H1 (cell line): ENCODE measurements at regions not wholly inside any gene's neighbourhood (a gene's known extent, or its start where the extent isn't known, plus 50 kb on each side); places are given as distances from the start of the nearest gene placed in this dataset.

Experiments used
- POLR2AphosphoS5 ChIP-seq: IDR thresholded peaks from 2 replicates; pipeline ENCODE4 v1.6.1; 2011; ENCODE audit warnings: low read depth, low read length
- SAP30 ChIP-seq: fragments of 300-600 bp; sonication (generic); IDR thresholded peaks from 2 replicates; pipeline ENCODE4 v1.7.1; 2012; ENCODE audit warnings: low read length, moderate library complexity, mild to moderate bottlenecking, inconsistent platforms; ENCODE audit not compliant: insufficient read depth, insufficient replicate concordance
- SP2 ChIP-seq: IDR thresholded peaks from 2 replicates; pipeline ENCODE4 v1.6.1; 2012; ENCODE audit warnings: mild to moderate bottlenecking, low read length, inconsistent platforms
- ZNF274 ChIP-seq: IDR thresholded peaks from 2 replicates; pipeline ENCODE4 v1.7.0; 2012; ENCODE audit warnings: low read length, borderline replicate concordance; ENCODE audit errors: extremely low read depth

- TF ChIP-seq ZNF274 (no peak), SAP30 (no peak), SP2 (no peak), POLR2AphosphoS5 (no peak)
Observed at GRCh38 chr1:58380345-58380744, 166.2 kb downstream of the OMA1 start (continued).
